ENCODE measurements at regions not wholly inside any gene's neighbourhood (a gene's known extent, or its start where the extent isn't known, plus 50 kb on each side); places are given as distances from the start of the nearest gene placed in this dataset.

- Histone ChIP-seq H3K4me3 (replicated peaks in 1 of 4; ENCODE audit: control extremely low read depth in 1 of 4, insufficient read depth in 1 of 4, low read depth in 3 of 4, low read length in 4 of 4) (no peak overlapping the region), H3K9me3 (ENCODE audit: control insufficient read depth, insufficient read depth, low read depth, low read length) (no peaks in the 10 kb centered on the region), H3K27me3 (ENCODE audit: control insufficient read depth, insufficient read depth, low read length) (no peaks in the 10 kb centered on the region), H3K4me2 (ENCODE audit: extremely low read depth, insufficient read depth, low read length) (no peak overlapping the region), H3K36me3 (ENCODE audit: control insufficient read depth, insufficient read depth, low read length) (no peaks in the 10 kb centered on the region), H3K4me1 (ENCODE audit: control insufficient read depth, extremely low read depth, insufficient read depth, low read length) (no peaks in the 10 kb centered on the region), H2AFZ (ENCODE audit: low read length) (no peak overlapping the region), H3K27ac (ENCODE audit: insufficient read depth, low read length) (no peak overlapping the region), H3K9ac (ENCODE audit: insufficient read depth, low read length) (no peak overlapping the region), H4K20me1 (ENCODE audit: control insufficient read depth, extremely low read depth, insufficient read depth, low read length) (no peaks in the 10 kb centered on the region), H3K79me2 (ENCODE audit: control insufficient read depth, insufficient read depth, low read length) (no peaks in the 10 kb centered on the region)
- TF ChIP-seq CTCF (conservative IDR thresholded peaks at IDR 0.05 in 1 of 2, IDR thresholded peaks at IDR 0.05 in 1 of 2; ENCODE audit: low read depth in 1 of 2, low read length in 2 of 2) (no peak), EZH2 (IDR thresholded peaks at IDR 0.05; ENCODE audit: low read length, missing control alignments) (no peak)
- DNase-seq (ENCODE audit: low read depth in 2 of 2): peak in 1 of 2 donors; percentile 26
These were observed 292.2 kb downstream of the MZT1 start for GRCh38 chr13:72435251-72435650.

GRCh38 chr13:72431981-72432682, 295.3 kb downstream of the MZT1 start:
- H4K20me1 ChIP-seq (ENCODE audit: control insufficient read depth, extremely low read depth, insufficient read depth, low read length): no peaks in the 10 kb centered on the region
- peak; percentile 1 to 25 for DNase-seq (ENCODE audit: low read depth in 2 of 2)
- no peaks in the 10 kb centered on the region for H3K27me3 ChIP-seq (ENCODE audit: control insufficient read depth, insufficient read depth, low read length)
- no peak overlapping the region for H3K4me3 ChIP-seq (replicated peaks in 1 of 4; ENCODE audit: control extremely low read depth in 1 of 4, insufficient read depth in 1 of 4, low read depth in 3 of 4, low read length in 4 of 4)
- no peaks in the 10 kb centered on the region for H3K36me3 ChIP-seq (ENCODE audit: control insufficient read depth, insufficient read depth, low read length)
- H3K27ac ChIP-seq (ENCODE audit: insufficient read depth, low read length): no peak overlapping the region
- TF ChIP-seq CTCF (conservative IDR thresholded peaks at IDR 0.05 in 1 of 2, IDR thresholded peaks at IDR 0.05 in 1 of 2; ENCODE audit: low read depth in 1 of 2, low read length in 2 of 2) (no peak), EZH2 (IDR thresholded peaks at IDR 0.05; ENCODE audit: low read length, missing control alignments) (no peak)
- no peaks in the 10 kb centered on the region for H3K4me1 ChIP-seq (ENCODE audit: control insufficient read depth, extremely low read depth, insufficient read depth, low read length)
- no peak overlapping the region for H2AFZ ChIP-seq (ENCODE audit: low read length)
- no peak overlapping the region for H3K4me2 ChIP-seq (ENCODE audit: extremely low read depth, insufficient read depth, low read length)
- H3K9me3 ChIP-seq (ENCODE audit: control insufficient read depth, insufficient read depth, low read depth, low read length): no peaks in the 10 kb centered on the region
- no peak overlapping the region for H3K9ac ChIP-seq (ENCODE audit: insufficient read depth, low read length)
- H3K79me2 ChIP-seq (ENCODE audit: control insufficient read depth, insufficient read depth, low read length): no peaks in the 10 kb centered on the region

GRCh38 chr13:72430923-72431322, 296.5 kb downstream of the MZT1 start:
- H3K79me2 ChIP-seq (ENCODE audit: control insufficient read depth, insufficient read depth, low read length): no peaks in the 10 kb centered on the region

More at GRCh38 chr13:72430923-72431322, 296.5 kb downstream of the MZT1 start:
- Histone ChIP-seq H3K36me3 (ENCODE audit: control insufficient read depth, insufficient read depth, low read length) (no peaks in the 10 kb centered on the region), H3K4me2 (ENCODE audit: extremely low read depth, insufficient read depth, low read length) (no peak overlapping the region), H3K4me1 (ENCODE audit: control insufficient read depth, extremely low read depth, insufficient read depth, low read length) (no peaks in the 10 kb centered on the region), H3K9ac (ENCODE audit: insufficient read depth, low read length) (no peak overlapping the region), H3K4me3 (replicated peaks in 1 of 4; ENCODE audit: control extremely low read depth in 1 of 4, insufficient read depth in 1 of 4, low read depth in 3 of 4, low read length in 4 of 4) (no peak overlapping the region), H3K9me3 (ENCODE audit: control insufficient read depth, insufficient read depth, low read depth, low read length) (no peaks in the 10 kb centered on the region), H3K27me3 (ENCODE audit: control insufficient read depth, insufficient read depth, low read length) (no peaks in the 10 kb centered on the region), H4K20me1 (ENCODE audit: control insufficient read depth, extremely low read depth, insufficient read depth, low read length) (no peaks in the 10 kb centered on the region), H3K27ac (ENCODE audit: insufficient read depth, low read length) (no peak overlapping the region), H2AFZ (ENCODE audit: low read length) (no peak overlapping the region)
- TF ChIP-seq EZH2 (IDR thresholded peaks at IDR 0.05; ENCODE audit: low read length, missing control alignments): no peak
- TF ChIP-seq CTCF (conservative IDR thresholded peaks at IDR 0.05 in 1 of 2, IDR thresholded peaks at IDR 0.05 in 1 of 2; ENCODE audit: low read depth in 1 of 2, low read length in 2 of 2): no peak
- DNase-seq (ENCODE audit: low read depth in 2 of 2): no peak

All from fibroblast of lung (primary cell).